Neuron (in vitro differentiated cells): ENCODE measurements at regions not wholly inside any gene's neighbourhood (a gene's known extent, or its start where the extent isn't known, plus 50 kb on each side); places are given as distances from the start of the nearest gene placed in this dataset.
A peak's percentile ranks its signal among the peaks of the same experiment; 100 is the strongest.

Experiments
- H2AFZ ChIP-seq: one replicate; pipeline ENCODE4 v1.6.1; 2013; ENCODE audit warnings: low read depth, mild to moderate bottlenecking, inconsistent platforms, low read length, moderate library complexity
- H3K27me3 ChIP-seq: one replicate; pipeline ENCODE4 v1.6.1; 2013; ENCODE audit warnings: low read length; ENCODE audit not compliant: insufficient read depth
- H3K36me3 ChIP-seq: one replicate; pipeline ENCODE4 v1.6.1; 2013; ENCODE audit warnings: low read length; ENCODE audit not compliant: insufficient read depth
- H3K4me1 ChIP-seq: one replicate; pipeline ENCODE4 v1.6.1; 2013; ENCODE audit warnings: low read length; ENCODE audit not compliant: insufficient read depth
- H3K4me3 ChIP-seq: 2 replicates; pipeline ENCODE4 v1.5.1; 2013; ENCODE audit warnings: mild to moderate bottlenecking, low read length, moderate library complexity
- H3K9me3 ChIP-seq: one replicate; pipeline ENCODE4 v1.6.1; 2013; ENCODE audit warnings: low read length

GRCh38 chr4:147122685-147123084, 177.0 kb upstream of the TTC29 start:
- no peak overlapping the region for H3K4me3 ChIP-seq
- H3K9me3 ChIP-seq = no peaks in the 10 kb centered on the region
- H2AFZ ChIP-seq = no peak overlapping the region
- no peaks in the 10 kb centered on the region for H3K36me3 ChIP-seq
- no peaks in the 10 kb centered on the region for H3K4me1 ChIP-seq
- H3K27me3 ChIP-seq = no peaks in the 10 kb centered on the region

GRCh38 chr4:147123146-147123545, 177.5 kb upstream of the TTC29 start:
- H3K9me3 ChIP-seq = no peaks in the 10 kb centered on the region
- no peak overlapping the region for H2AFZ ChIP-seq
- H3K27me3 ChIP-seq = no peaks in the 10 kb centered on the region
- no peaks in the 10 kb centered on the region for H3K36me3 ChIP-seq
- no peak overlapping the region for H3K4me3 ChIP-seq
- no peaks in the 10 kb centered on the region for H3K4me1 ChIP-seq

- Histone ChIP-seq H3K4me1 (no peaks in the 10 kb centered on the region), H3K27me3 (no peaks in the 10 kb centered on the region), H3K4me3 (no peak overlapping the region), H2AFZ (no peak overlapping the region), H3K9me3 (no peaks in the 10 kb centered on the region), H3K36me3 (no peaks in the 10 kb centered on the region)
These were observed 183.1 kb upstream of the TTC29 start for GRCh38 chr4:147128787-147129186.

- H2AFZ ChIP-seq = no peak overlapping the region
- H3K36me3 ChIP-seq = no peaks in the 10 kb centered on the region
- H3K9me3 ChIP-seq = no peaks in the 10 kb centered on the region
- H3K4me3 ChIP-seq = no peak overlapping the region
- H3K27me3 ChIP-seq = no peaks in the 10 kb centered on the region
- no peaks in the 10 kb centered on the region for H3K4me1 ChIP-seq
These were observed 184.0 kb upstream of the TTC29 start for GRCh38 chr4:147129687-147130086.

- Histone ChIP-seq H2AFZ (no peak overlapping the region), H3K9me3 (no peaks in the 10 kb centered on the region), H3K4me1 (no peaks in the 10 kb centered on the region), H3K4me3 (no peak overlapping the region), H3K27me3 (no peaks in the 10 kb centered on the region), H3K36me3 (no peaks in the 10 kb centered on the region)
These were observed 189.0 kb upstream of the TTC29 start for GRCh38 chr4:147134536-147135210.

GRCh38 chr4:147136310-147136709, 190.6 kb upstream of the TTC29 start:
- Histone ChIP-seq H3K27me3 (no peaks in the 10 kb centered on the region), H3K4me1 (no peaks in the 10 kb centered on the region), H2AFZ (no peak overlapping the region), H3K4me3 (no peak overlapping the region), H3K36me3 (no peaks in the 10 kb centered on the region), H3K9me3 (no peaks in the 10 kb centered on the region)

- Histone ChIP-seq H3K4me3 (no peak overlapping the region), H2AFZ (no peak overlapping the region), H3K4me1 (no peaks in the 10 kb centered on the region), H3K27me3 (no peaks in the 10 kb centered on the region), H3K9me3 (no peaks in the 10 kb centered on the region), H3K36me3 (no peaks in the 10 kb centered on the region)
These were observed 191.1 kb upstream of the TTC29 start for GRCh38 chr4:147136751-147137150.

- Histone ChIP-seq H3K36me3 (no peaks in the 10 kb centered on the region), H3K27me3 (no peaks in the 10 kb centered on the region), H3K9me3 (no peaks in the 10 kb centered on the region), H3K4me3 (no peak overlapping the region), H2AFZ (no peak overlapping the region), H3K4me1 (no peaks in the 10 kb centered on the region)
These were observed 191.6 kb upstream of the TTC29 start for GRCh38 chr4:147137280-147137679.

- Histone ChIP-seq H3K4me3 (no peak overlapping the region), H3K36me3 (no peaks in the 10 kb centered on the region), H3K4me1 (no peaks in the 10 kb centered on the region), H2AFZ (no peak overlapping the region), H3K9me3 (no peaks in the 10 kb centered on the region), H3K27me3 (no peaks in the 10 kb centered on the region)
These were observed 192.5 kb upstream of the TTC29 start for GRCh38 chr4:147138171-147138570.

GRCh38 chr4:147139455-147140198, 194.0 kb upstream of the TTC29 start:
- no peaks in the 10 kb centered on the region for H3K27me3 ChIP-seq
- H3K9me3 ChIP-seq = no peaks in the 10 kb centered on the region
- H2AFZ ChIP-seq = no peak overlapping the region
- H3K4me3 ChIP-seq = no peak overlapping the region
- no peaks in the 10 kb centered on the region for H3K4me1 ChIP-seq
- no peaks in the 10 kb centered on the region for H3K36me3 ChIP-seq

GRCh38 chr4:147151763-147152162, 206.1 kb upstream of the TTC29 start:
- Histone ChIP-seq H3K4me3 (no peak overlapping the region), H3K9me3 (no peaks in the 10 kb centered on the region), H3K36me3 (no peaks in the 10 kb centered on the region), H3K27me3 (peaks cover 3% of the 10 kb centered on the region), H3K4me1 (no peaks in the 10 kb centered on the region), H2AFZ (no peak overlapping the region)

GRCh38 chr4:147157860-147158701, 212.4 kb upstream of the TTC29 start:
- Histone ChIP-seq H3K4me1 (peaks cover 7% of the 10 kb centered on the region), H3K4me3 (peak overlapping the region; percentile 31), H2AFZ (peak overlapping the region; percentile 82), H3K27me3 (peaks cover 17% of the 10 kb centered on the region), H3K9me3 (no peaks in the 10 kb centered on the region), H3K36me3 (no peaks in the 10 kb centered on the region)

- Histone ChIP-seq H3K4me1 (peaks cover 7% of the 10 kb centered on the region), H3K36me3 (no peaks in the 10 kb centered on the region), H3K27me3 (peaks cover 17% of the 10 kb centered on the region), H2AFZ (no peak overlapping the region), H3K4me3 (no peak overlapping the region), H3K9me3 (no peaks in the 10 kb centered on the region)
These were observed 215.3 kb upstream of the TTC29 start for GRCh38 chr4:147160908-147161513.
